ENCODE measurements at regions not wholly inside any gene's neighbourhood (a gene's known extent, or its start where the extent isn't known, plus 50 kb on each side); places are given as distances from the start of the nearest gene placed in this dataset.

- no peak for DNase-seq (ENCODE audit: low read depth)
These were observed 511.7 kb upstream of the KLF4 start for GRCh38 chr9:108001237-108001636.

GRCh38 chr9:107999890-108000289 is 510.3 kb upstream of the KLF4 start:
- DNase-seq (ENCODE audit: low read depth), result no peak

GRCh38 chr9:107999011-107999410 is 509.4 kb upstream of the KLF4 start:
- peak; percentile 20 for DNase-seq (ENCODE audit: low read depth)

- no peak for DNase-seq (ENCODE audit: low read depth)
These were observed 505.1 kb upstream of the KLF4 start for GRCh38 chr9:107994648-107995047.

GRCh38 chr9:107992271-107992670 is 502.7 kb upstream of the KLF4 start:
- no peak for DNase-seq (ENCODE audit: low read depth)

GRCh38 chr9:107991581-107991980 is 502.0 kb upstream of the KLF4 start:
- no peak for DNase-seq (ENCODE audit: low read depth)

- no peak for DNase-seq (ENCODE audit: low read depth)
These were observed 500.0 kb upstream of the KLF4 start for GRCh38 chr9:107989544-107989943.

GRCh38 chr9:107989099-107989498 is 499.5 kb upstream of the KLF4 start:
- no peak for DNase-seq (ENCODE audit: low read depth)

- DNase-seq (ENCODE audit: low read depth), result no peak
These were observed 495.4 kb upstream of the KLF4 start for GRCh38 chr9:107984956-107985355.

GRCh38 chr9:107983762-107984161 is 494.2 kb upstream of the KLF4 start:
- DNase-seq (ENCODE audit: low read depth), result no peak

- DNase-seq (ENCODE audit: low read depth), result no peak
These were observed 493.6 kb upstream of the KLF4 start for GRCh38 chr9:107983181-107983603.

GRCh38 chr9:107982745-107983144 is 493.2 kb upstream of the KLF4 start:
- DNase-seq (ENCODE audit: low read depth), result no peak

GRCh38 chr9:107982001-107982400 is 492.4 kb upstream of the KLF4 start:
- no peak for DNase-seq (ENCODE audit: low read depth)

GRCh38 chr9:107980984-107981383 is 491.4 kb upstream of the KLF4 start:
- DNase-seq (ENCODE audit: low read depth), result no peak

GRCh38 chr9:107976767-107977166 is 487.2 kb upstream of the KLF4 start:
- peak; percentile 23 for DNase-seq (ENCODE audit: low read depth)

GRCh38 chr9:107975426-107976010 is 485.9 kb upstream of the KLF4 start:
- DNase-seq (ENCODE audit: low read depth), result no peak

GRCh38 chr9:107973451-107973850 is 483.9 kb upstream of the KLF4 start:
- no peak for DNase-seq (ENCODE audit: low read depth)

GRCh38 chr9:107972346-107972745 is 482.8 kb upstream of the KLF4 start:
- no peak for DNase-seq (ENCODE audit: low read depth)

GRCh38 chr9:107971241-107971640 is 481.7 kb upstream of the KLF4 start:
- no peak for DNase-seq (ENCODE audit: low read depth)

- no peak for DNase-seq (ENCODE audit: low read depth)
These were observed 481.2 kb upstream of the KLF4 start for GRCh38 chr9:107970726-107971125.

- no peak for DNase-seq (ENCODE audit: low read depth)
These were observed 480.2 kb upstream of the KLF4 start for GRCh38 chr9:107969727-107970126.

GRCh38 chr9:107969141-107969540 is 479.6 kb upstream of the KLF4 start:
- DNase-seq (ENCODE audit: low read depth), result no peak

- DNase-seq (ENCODE audit: low read depth), result no peak
These were observed 473.7 kb upstream of the KLF4 start for GRCh38 chr9:107963246-107963645.

- DNase-seq (ENCODE audit: low read depth), result no peak
These were observed 471.3 kb upstream of the KLF4 start for GRCh38 chr9:107960916-107961315.

Data from RPMI7951 (cell line).